Thyroid gland (tissue), 4 donors: ENCODE measurements at regions not wholly inside any gene's neighbourhood (a gene's known extent, or its start where the extent isn't known, plus 50 kb on each side); places are given as distances from the start of the nearest gene placed in this dataset.

Source experiments
- DNase-seq, 2 donors: peaks; one replicate each; pipeline ENCODE4 v3.0.0-alpha.2; 2019
- H3K27ac ChIP-seq, 3 donors: fragments of 200-600 bp; sonication (generic); 1 replicate in 2 of 3; 2 replicates in 1 of 3; pipeline ENCODE4 v1.5.1; 2016 to 2019; ENCODE audit warnings: mild to moderate bottlenecking in 1 of 3, moderate library complexity in 1 of 3
- H3K27me3 ChIP-seq: fragments of 200-600 bp; sonication (generic); one replicate; pipeline ENCODE4 v1.5.1; 2019
- H3K36me3 ChIP-seq, 2 donors: fragments of 200-600 bp; sonication (generic); one replicate each; pipeline ENCODE4 v1.5.1; 2016 to 2019
- H3K4me1 ChIP-seq, 2 donors: fragments of 200-600 bp; sonication (generic); one replicate each; pipeline ENCODE4 v1.5.1; 2017 to 2019
- H3K4me3 ChIP-seq, 3 donors: fragments of 200-600 bp; sonication (generic); replicated peaks in 1 of 3; 1 replicate in 2 of 3; 2 replicates in 1 of 3; pipeline ENCODE4 v1.5.1; 2016; ENCODE audit warnings: mild to moderate bottlenecking in 1 of 3
- H3K9me3 ChIP-seq: fragments of 200-600 bp; sonication (generic); one replicate; pipeline ENCODE4 v1.5.1; 2017
- POLR2A ChIP-seq, 2 donors: fragments of 450-650 bp; IDR thresholded peaks; one replicate each; pipeline ENCODE4 v1.6.1; 2017; ENCODE audit warnings: antibody characterized with exemption in 2 of 2, mild to moderate bottlenecking in 2 of 2, moderate library complexity in 1 of 2
- WGBS, 2 donors: methylation state at CpG; one replicate each; pipeline ENCODE4 v1.1.5; 2017; 5-methylcytosine and 5-hydroxymethylcytosine counted together
- intact Hi-C: fragments of 100-400 bp; cut with DNase I; formaldehyde crosslinking; loops from one replicate; pipeline ENCODE4 v1.15.1; 2023
- TF ChIP-seq, protein P1 (sequence below), 6 experiments: fragments of 200-600 bp in 3 of 6; fragments of 450-650 bp in 3 of 6; sonication (generic) in 3 of 6; IDR thresholded peaks; one replicate each; pipeline ENCODE4 v1.5.1; 2016 to 2019; ENCODE audit warnings: antibody characterized with exemption in 6 of 6, mild to moderate bottlenecking in 2 of 6, inconsistent platforms in 1 of 6, moderate library complexity in 1 of 6

DNA sequence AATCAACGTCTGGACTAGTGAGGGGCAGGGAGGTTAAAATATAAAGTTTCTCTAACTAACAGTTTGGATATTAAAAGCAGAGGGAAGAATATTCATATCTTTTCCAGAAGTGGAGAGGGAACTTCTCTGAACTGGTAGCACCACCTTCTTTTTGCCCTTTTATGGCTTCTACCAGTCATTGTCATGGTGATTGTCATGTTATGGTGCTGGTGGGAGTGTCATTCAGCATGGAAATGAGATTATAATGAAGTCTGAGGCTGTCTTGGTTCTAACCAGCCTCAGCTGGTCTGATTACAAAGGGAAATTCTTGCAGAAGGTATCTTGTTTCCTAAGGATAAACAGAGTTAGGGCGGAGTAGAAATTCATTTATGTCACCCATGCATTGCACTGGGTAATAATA lies 523.8 kb downstream of the ZWINT start:
- WGBS, 2 donors: 89 to 90% methylated on average over 2 of the region's 2 CpGs
- Histone ChIP-seq H3K9me3 (no peaks in the 10 kb centered on the region), H3K36me3 (no peaks in the 10 kb centered on the region), H3K27me3 (no peaks in the 10 kb centered on the region), H3K4me1 (no peaks in the 10 kb centered on the region), H3K4me3 (no peak overlapping the region), H3K27ac (no peak overlapping the region)
- TF ChIP-seq POLR2A (IDR thresholded peaks at IDR 0.05): no peak
- TF ChIP-seq, protein P1, sequence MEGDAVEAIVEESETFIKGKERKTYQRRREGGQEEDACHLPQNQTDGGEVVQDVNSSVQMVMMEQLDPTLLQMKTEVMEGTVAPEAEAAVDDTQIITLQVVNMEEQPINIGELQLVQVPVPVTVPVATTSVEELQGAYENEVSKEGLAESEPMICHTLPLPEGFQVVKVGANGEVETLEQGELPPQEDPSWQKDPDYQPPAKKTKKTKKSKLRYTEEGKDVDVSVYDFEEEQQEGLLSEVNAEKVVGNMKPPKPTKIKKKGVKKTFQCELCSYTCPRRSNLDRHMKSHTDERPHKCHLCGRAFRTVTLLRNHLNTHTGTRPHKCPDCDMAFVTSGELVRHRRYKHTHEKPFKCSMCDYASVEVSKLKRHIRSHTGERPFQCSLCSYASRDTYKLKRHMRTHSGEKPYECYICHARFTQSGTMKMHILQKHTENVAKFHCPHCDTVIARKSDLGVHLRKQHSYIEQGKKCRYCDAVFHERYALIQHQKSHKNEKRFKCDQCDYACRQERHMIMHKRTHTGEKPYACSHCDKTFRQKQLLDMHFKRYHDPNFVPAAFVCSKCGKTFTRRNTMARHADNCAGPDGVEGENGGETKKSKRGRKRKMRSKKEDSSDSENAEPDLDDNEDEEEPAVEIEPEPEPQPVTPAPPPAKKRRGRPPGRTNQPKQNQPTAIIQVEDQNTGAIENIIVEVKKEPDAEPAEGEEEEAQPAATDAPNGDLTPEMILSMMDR (IDR thresholded peaks at IDR 0.05): no peak
- no peak for DNase-seq
- intact Hi-C loops: no loop called here

DNA sequence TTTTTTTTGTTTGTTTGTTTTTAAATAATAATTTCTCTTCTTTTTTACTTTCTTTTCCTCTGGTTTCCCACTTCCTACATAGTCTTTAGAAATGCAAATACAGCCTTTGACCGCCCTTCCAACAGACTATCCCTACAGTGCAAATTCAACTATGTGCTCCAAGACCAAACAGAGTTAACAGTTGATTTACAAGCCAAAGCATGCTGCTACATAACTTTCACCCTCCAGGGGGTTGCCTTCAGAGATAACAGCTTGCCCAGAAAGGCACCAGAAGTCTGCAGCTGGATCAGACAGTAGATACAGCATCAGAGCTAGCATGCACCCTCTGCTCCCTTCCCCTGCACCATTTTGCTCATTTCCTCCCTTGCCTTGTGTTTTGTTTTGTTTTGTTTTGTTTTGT lies 539.0 kb downstream of the ZWINT start:
- intact Hi-C loops: no loop called here
- no peak for DNase-seq
- H3K4me1 ChIP-seq: no peaks in the 10 kb centered on the region
- H3K36me3 ChIP-seq: no peaks in the 10 kb centered on the region
- no peaks in the 10 kb centered on the region for H3K27me3 ChIP-seq
- 58 to 60% methylated on average over 1 of the region's 1 CpG for WGBS, 2 donors
- H3K9me3 ChIP-seq: no peaks in the 10 kb centered on the region
- no peak overlapping the region for H3K27ac ChIP-seq
- no peak overlapping the region for H3K4me3 ChIP-seq
- TF ChIP-seq POLR2A (IDR thresholded peaks at IDR 0.05): no peak
- TF ChIP-seq, protein P1 (IDR thresholded peaks at IDR 0.05): no peak

DNA sequence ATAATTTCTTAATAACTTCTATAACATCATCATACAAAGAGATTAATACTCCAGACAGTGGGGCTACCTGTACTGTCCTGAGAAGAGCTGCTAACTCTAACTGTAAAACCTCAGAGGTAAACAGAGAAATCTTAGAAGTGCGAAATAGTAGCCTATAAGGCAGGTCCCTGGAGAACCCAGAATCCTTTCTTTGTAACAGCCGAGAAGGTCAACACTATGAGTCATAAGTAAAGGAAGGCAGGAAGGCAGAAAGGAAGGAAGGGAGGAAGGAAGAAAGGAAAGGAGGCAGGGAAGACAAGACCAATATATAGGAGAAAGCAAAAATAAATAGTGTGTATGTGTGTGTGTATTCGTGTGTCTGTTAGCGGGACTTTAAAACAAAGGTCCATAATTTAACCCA lies 540.6 kb downstream of the ZWINT start:
- H3K9me3 ChIP-seq: no peaks in the 10 kb centered on the region
- no peak for TF ChIP-seq POLR2A (IDR thresholded peaks at IDR 0.05)
- TF ChIP-seq, protein P1 (IDR thresholded peaks at IDR 0.05): no peak
- WGBS, 2 donors: 77 to 78% methylated on average over 4 of the region's 4 CpGs
- no peak for DNase-seq
- no peaks in the 10 kb centered on the region for H3K36me3 ChIP-seq
- H3K4me1 ChIP-seq: no peaks in the 10 kb centered on the region
- no peak overlapping the region for H3K27ac ChIP-seq
- intact Hi-C loops: no loop called here
- no peaks in the 10 kb centered on the region for H3K27me3 ChIP-seq
- H3K4me3 ChIP-seq: no peak overlapping the region

DNA sequence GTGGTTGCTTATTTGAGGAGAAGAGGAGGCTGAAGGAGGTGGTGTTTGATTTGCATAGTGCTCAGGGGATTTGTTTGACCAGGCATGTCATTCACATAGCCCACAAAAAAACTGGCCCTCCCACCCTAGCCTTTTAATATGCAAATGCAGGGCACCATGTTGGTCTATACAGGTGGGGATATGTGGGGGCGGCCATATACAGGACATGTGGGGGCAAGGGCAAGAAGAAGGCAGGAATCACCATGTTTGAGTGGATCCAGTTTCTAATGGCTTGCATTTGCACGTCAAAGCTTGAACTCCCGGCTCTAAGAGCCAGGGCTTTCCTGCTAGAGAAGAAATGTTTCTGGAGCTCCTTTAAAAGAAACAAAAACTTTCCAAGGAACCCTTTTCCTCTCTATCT lies 541.0 kb downstream of the ZWINT start:
- intact Hi-C loops: no loop called here

DNA sequence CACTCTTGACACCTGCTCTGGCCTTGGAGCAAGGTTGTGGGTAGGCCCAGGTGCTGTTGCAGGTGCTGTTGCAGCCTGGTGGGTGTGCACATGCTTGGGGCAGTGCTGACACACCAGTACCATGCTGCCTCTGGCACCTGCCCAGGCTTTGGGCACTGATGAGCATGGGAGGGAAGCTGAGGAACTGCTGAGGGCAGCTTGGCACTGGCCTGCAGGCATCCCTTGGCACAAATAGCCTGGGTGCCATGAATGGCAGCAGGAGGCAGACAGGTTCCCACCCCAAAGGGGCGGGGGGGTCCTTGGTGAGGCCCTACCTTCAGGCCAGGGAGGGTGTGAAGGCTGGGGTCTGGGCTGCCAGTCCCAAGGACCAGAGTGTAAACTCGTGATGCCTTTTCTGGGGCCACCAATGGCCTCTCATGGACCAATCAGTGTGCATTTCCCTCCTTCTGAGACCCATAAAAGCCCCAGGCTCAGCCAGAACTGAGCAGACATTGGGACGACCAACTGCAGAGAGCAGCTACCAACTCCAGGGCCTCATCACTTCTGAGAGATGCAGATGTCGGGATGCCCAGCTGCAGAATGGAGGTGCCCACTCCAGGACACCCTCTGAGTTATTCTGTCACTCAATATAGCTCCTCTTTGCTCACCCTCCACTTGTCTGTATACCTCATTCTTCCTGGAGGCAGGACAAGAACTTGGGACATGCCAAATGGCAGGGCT lies 547.4 kb downstream of the ZWINT start:
- Histone ChIP-seq H3K9me3 (no peaks in the 10 kb centered on the region), H3K27me3 (no peaks in the 10 kb centered on the region), H3K36me3 (no peaks in the 10 kb centered on the region), H3K27ac (no peak overlapping the region), H3K4me3 (no peak overlapping the region), H3K4me1 (no peaks in the 10 kb centered on the region)
- TF ChIP-seq, protein P1 (IDR thresholded peaks at IDR 0.05): no peak
- no peak for TF ChIP-seq POLR2A (IDR thresholded peaks at IDR 0.05)
- no peak for DNase-seq
- intact Hi-C loops: no loop called here
- WGBS, 2 donors: 40 to 63% methylated on average over 1 to 4 of the region's 4 CpGs

More for the DNA sequence above, 541.0 kb downstream of the ZWINT start:
- TF ChIP-seq POLR2A (IDR thresholded peaks at IDR 0.05): no peak
- TF ChIP-seq, protein P1 (IDR thresholded peaks at IDR 0.05): no peak
- H3K27ac ChIP-seq: no peak overlapping the region
- H3K9me3 ChIP-seq: no peaks in the 10 kb centered on the region
- H3K36me3 ChIP-seq: no peaks in the 10 kb centered on the region
- no peak overlapping the region for H3K4me3 ChIP-seq
- H3K27me3 ChIP-seq: no peaks in the 10 kb centered on the region
- H3K4me1 ChIP-seq: no peaks in the 10 kb centered on the region
- DNase-seq: no peak
- 77 to 83% methylated on average over 3 of the region's 3 CpGs for WGBS, 2 donors
